ENCODE measurements at regions not wholly inside any gene's neighbourhood (a gene's known extent, or its start where the extent isn't known, plus 50 kb on each side); places are given as distances from the start of the nearest gene placed in this dataset.

GRCh38 chr14:83992857-83993256 is 1537.1 kb upstream of the FLRT2 start:
- DNase-seq (no peak), FAIRE-seq (no peak)
- Histone ChIP-seq H3K36me3 (ENCODE audit: control insufficient read depth in 2 of 3, insufficient read depth in 3 of 3, low read length in 3 of 3) (no peaks in the 10 kb centered on the region), H3K27ac (ENCODE audit: low read depth in 2 of 2, low read length in 2 of 2) (no peak overlapping the region), H3K4me1 (ENCODE audit: control insufficient read depth in 2 of 3, insufficient read depth in 2 of 3, low read depth in 1 of 3, low read length in 3 of 3) (no peaks in the 10 kb centered on the region), H3K4me3 (ENCODE audit: low read length in 3 of 3) (no peak overlapping the region), H3K9me3 (ENCODE audit: control insufficient read depth in 2 of 3, insufficient read depth in 1 of 3, low read length in 3 of 3) (no peaks in the 10 kb centered on the region), H3K9ac (ENCODE audit: low read length in 3 of 3) (no peak overlapping the region), H3K27me3 (ENCODE audit: control insufficient read depth, insufficient read depth, low read length) (no peaks in the 10 kb centered on the region)
- intact Hi-C loops (cut with DNase I): no loop called here
- TF ChIP-seq CTCF (IDR thresholded peaks at IDR 0.05; ENCODE audit: borderline replicate concordance, extremely low read depth, insufficient read depth): no peak

GRCh38 chr14:83993545-83993944 is 1536.4 kb upstream of the FLRT2 start:
- Histone ChIP-seq H3K9me3 (ENCODE audit: control insufficient read depth in 2 of 3, insufficient read depth in 1 of 3, low read length in 3 of 3) (no peaks in the 10 kb centered on the region), H3K27ac (ENCODE audit: low read depth in 2 of 2, low read length in 2 of 2) (no peak overlapping the region), H3K36me3 (ENCODE audit: control insufficient read depth in 2 of 3, insufficient read depth in 3 of 3, low read length in 3 of 3) (no peaks in the 10 kb centered on the region), H3K4me1 (ENCODE audit: control insufficient read depth in 2 of 3, insufficient read depth in 2 of 3, low read depth in 1 of 3, low read length in 3 of 3) (no peaks in the 10 kb centered on the region), H3K27me3 (ENCODE audit: control insufficient read depth, insufficient read depth, low read length) (no peaks in the 10 kb centered on the region), H3K4me3 (ENCODE audit: low read length in 3 of 3) (no peak overlapping the region), H3K9ac (ENCODE audit: low read length in 3 of 3) (no peak overlapping the region)
- DNase-seq: no peak
- intact Hi-C loops (cut with DNase I): no loop called here
- TF ChIP-seq CTCF (IDR thresholded peaks at IDR 0.05; ENCODE audit: borderline replicate concordance, extremely low read depth, insufficient read depth): no peak
- FAIRE-seq: no peak

DNA sequence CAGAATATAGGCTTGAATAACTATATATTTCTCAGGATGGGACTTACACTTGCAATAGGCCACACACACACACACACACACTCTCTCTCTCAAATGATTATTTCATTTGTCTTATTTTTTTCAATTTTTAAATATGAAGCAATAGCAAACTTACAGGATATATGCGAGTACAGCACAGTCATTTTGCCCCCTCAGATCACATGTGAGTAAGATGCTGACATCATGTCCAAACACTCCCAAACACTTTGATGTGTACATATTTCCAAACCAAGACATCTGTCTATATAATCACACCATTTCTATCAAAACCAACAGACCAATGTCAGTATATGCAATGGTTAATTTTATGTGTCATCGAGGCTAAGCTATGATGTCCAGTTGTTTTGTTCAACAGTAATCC is 1535.9 kb upstream of the FLRT2 start:
- Histone ChIP-seq H3K27me3 (ENCODE audit: control insufficient read depth, insufficient read depth, low read length) (no peaks in the 10 kb centered on the region), H3K36me3 (ENCODE audit: control insufficient read depth in 2 of 3, insufficient read depth in 3 of 3, low read length in 3 of 3) (no peaks in the 10 kb centered on the region), H3K4me1 (ENCODE audit: control insufficient read depth in 2 of 3, insufficient read depth in 2 of 3, low read depth in 1 of 3, low read length in 3 of 3) (no peaks in the 10 kb centered on the region), H3K27ac (ENCODE audit: low read depth in 2 of 2, low read length in 2 of 2) (no peak overlapping the region), H3K9ac (ENCODE audit: low read length in 3 of 3) (no peak overlapping the region), H3K9me3 (ENCODE audit: control insufficient read depth in 2 of 3, insufficient read depth in 1 of 3, low read length in 3 of 3) (no peaks in the 10 kb centered on the region), H3K4me3 (ENCODE audit: low read length in 3 of 3) (no peak overlapping the region)
- DNase-seq: no peak
- no peak for FAIRE-seq
- no peak for TF ChIP-seq CTCF (IDR thresholded peaks at IDR 0.05; ENCODE audit: borderline replicate concordance, extremely low read depth, insufficient read depth)
- intact Hi-C loops (cut with DNase I): no loop called here

- Histone ChIP-seq H3K4me1 (ENCODE audit: control insufficient read depth in 2 of 3, insufficient read depth in 2 of 3, low read depth in 1 of 3, low read length in 3 of 3) (no peaks in the 10 kb centered on the region), H3K4me3 (ENCODE audit: low read length in 3 of 3) (no peak overlapping the region), H3K9me3 (ENCODE audit: control insufficient read depth in 2 of 3, insufficient read depth in 1 of 3, low read length in 3 of 3) (no peaks in the 10 kb centered on the region), H3K27me3 (ENCODE audit: control insufficient read depth, insufficient read depth, low read length) (no peaks in the 10 kb centered on the region), H3K27ac (ENCODE audit: low read depth in 2 of 2, low read length in 2 of 2) (no peak overlapping the region), H3K9ac (ENCODE audit: low read length in 3 of 3) (no peak overlapping the region), H3K36me3 (ENCODE audit: control insufficient read depth in 2 of 3, insufficient read depth in 3 of 3, low read length in 3 of 3) (no peaks in the 10 kb centered on the region)
- FAIRE-seq (no peak), DNase-seq (no peak)
- intact Hi-C loops (cut with DNase I): no loop called here
- TF ChIP-seq CTCF (IDR thresholded peaks at IDR 0.05; ENCODE audit: borderline replicate concordance, extremely low read depth, insufficient read depth): no peak
Measured at GRCh38 chr14:84001023-84001422, 1528.9 kb upstream of the FLRT2 start.

Data from kidney (tissue), 13 donors.